ENCODE measurements at regions not wholly inside any gene's neighbourhood (a gene's known extent, or its start where the extent isn't known, plus 50 kb on each side); places are given as distances from the start of the nearest gene placed in this dataset.

DNA sequence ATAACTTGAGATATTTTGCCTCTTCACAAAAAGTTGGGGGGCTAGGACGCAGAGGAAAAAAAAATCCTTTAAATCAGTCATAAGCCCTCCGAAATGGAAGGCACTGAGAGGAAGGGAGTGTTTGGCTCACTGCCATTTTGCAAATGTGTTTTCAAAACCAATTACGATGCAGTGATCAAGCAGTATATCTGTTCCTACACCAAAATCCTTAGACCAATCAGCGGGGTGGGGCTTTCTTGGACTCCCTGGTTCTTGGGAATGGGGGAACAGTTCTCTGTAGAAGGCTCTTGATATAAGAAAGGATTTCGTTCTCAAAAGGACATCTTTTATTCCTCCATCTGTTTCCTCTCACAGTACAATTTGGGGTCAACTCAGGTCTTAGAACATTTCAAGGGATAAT lies 478.6 kb upstream of the JARID2 start:
- no peak for DNase-seq (ENCODE audit: low spot score in 2 of 2, unreplicated experiment in 2 of 2)
- Mint-ChIP-seq H3K4me3 (no peak overlapping the region), H3K27ac (no peak overlapping the region), H3K36me3 (no peaks in the 10 kb centered on the region), H3K27me3 (ENCODE audit: low read depth) (no peaks in the 10 kb centered on the region), H3K4me1 (peaks cover 40% of the 10 kb centered on the region), H3K9me3 (peaks cover 5% of the 10 kb centered on the region)
- no peak for TF ChIP-seq CTCF (IDR thresholded peaks at IDR 0.05; ENCODE audit: unreplicated experiment)

GRCh38 chr6:14770040-14770439 lies 475.8 kb upstream of the JARID2 start:
- no peak overlapping the region for H3K4me3 Mint-ChIP-seq

DNA sequence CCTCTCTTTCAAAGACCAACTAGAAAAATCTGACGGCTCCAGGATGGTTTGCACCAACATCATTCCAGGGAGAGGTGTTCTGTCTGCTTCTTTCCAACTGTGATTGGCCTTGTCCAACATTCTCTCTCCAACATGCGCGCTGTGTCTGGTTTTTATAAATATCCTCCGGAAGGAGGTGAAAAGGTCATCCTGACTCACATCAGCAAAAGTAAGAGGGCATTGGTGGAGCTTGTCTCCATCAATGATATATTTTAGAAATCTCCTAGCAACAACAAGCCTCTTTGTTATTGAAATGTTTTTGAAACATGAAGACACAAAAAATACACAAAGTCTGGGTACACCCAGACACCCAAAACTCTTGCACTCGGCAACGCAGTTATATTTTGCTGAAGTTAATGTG lies 475.3 kb upstream of the JARID2 start:
- peaks cover 29% of the 10 kb centered on the region for H3K4me1 Mint-ChIP-seq
- no peak for DNase-seq (ENCODE audit: low spot score in 2 of 2, unreplicated experiment in 2 of 2)
- H3K27me3 Mint-ChIP-seq (ENCODE audit: low read depth) = no peaks in the 10 kb centered on the region
- no peak overlapping the region for H3K4me3 Mint-ChIP-seq
- no peak for TF ChIP-seq CTCF (IDR thresholded peaks at IDR 0.05; ENCODE audit: unreplicated experiment)
- H3K9me3 Mint-ChIP-seq = peaks cover 21% of the 10 kb centered on the region
- no peak overlapping the region for H3K27ac Mint-ChIP-seq
- H3K36me3 Mint-ChIP-seq = no peaks in the 10 kb centered on the region

More at GRCh38 chr6:14770040-14770439, 475.8 kb upstream of the JARID2 start:
- no peak for DNase-seq (ENCODE audit: low spot score in 2 of 2, unreplicated experiment in 2 of 2)
- no peak overlapping the region for H3K27ac Mint-ChIP-seq
- peaks cover 20% of the 10 kb centered on the region for H3K9me3 Mint-ChIP-seq
- no peak for TF ChIP-seq CTCF (IDR thresholded peaks at IDR 0.05; ENCODE audit: unreplicated experiment)
- no peaks in the 10 kb centered on the region for H3K27me3 Mint-ChIP-seq (ENCODE audit: low read depth)
- H3K4me1 Mint-ChIP-seq = peaks cover 29% of the 10 kb centered on the region
- H3K36me3 Mint-ChIP-seq = no peaks in the 10 kb centered on the region

DNA sequence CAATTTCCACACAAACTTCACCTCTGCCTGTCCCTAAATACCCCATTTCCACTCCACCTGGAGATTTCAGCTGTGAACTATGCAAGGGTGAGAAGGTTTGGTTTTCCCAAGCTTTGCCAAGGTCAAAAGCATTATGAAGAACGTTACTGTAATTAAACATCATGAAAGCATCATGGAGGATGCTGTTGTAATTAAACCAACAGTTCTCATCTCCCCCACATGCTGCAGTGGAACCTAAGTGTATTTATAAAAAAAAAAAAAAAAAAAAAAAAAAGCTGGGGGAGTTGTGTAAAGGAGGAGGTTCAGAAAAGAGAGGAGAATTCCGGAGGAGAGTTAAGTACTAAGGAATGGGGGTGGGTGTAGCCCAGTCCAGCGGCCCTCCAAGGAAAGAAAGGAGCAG lies 474.9 kb upstream of the JARID2 start:
- peaks cover 26% of the 10 kb centered on the region for H3K9me3 Mint-ChIP-seq
- H3K4me3 Mint-ChIP-seq = no peak overlapping the region
- no peak for DNase-seq (ENCODE audit: low spot score in 2 of 2, unreplicated experiment in 2 of 2)
- peaks cover 29% of the 10 kb centered on the region for H3K4me1 Mint-ChIP-seq
- no peaks in the 10 kb centered on the region for H3K27me3 Mint-ChIP-seq (ENCODE audit: low read depth)
- TF ChIP-seq CTCF (IDR thresholded peaks at IDR 0.05; ENCODE audit: unreplicated experiment) = no peak
- no peaks in the 10 kb centered on the region for H3K36me3 Mint-ChIP-seq
- no peak overlapping the region for H3K27ac Mint-ChIP-seq

- no peaks in the 10 kb centered on the region for H3K27me3 Mint-ChIP-seq (ENCODE audit: low read depth)
- no peak overlapping the region for H3K27ac Mint-ChIP-seq
- no peak for TF ChIP-seq CTCF (IDR thresholded peaks at IDR 0.05; ENCODE audit: unreplicated experiment)
- peaks cover 26% of the 10 kb centered on the region for H3K9me3 Mint-ChIP-seq
- H3K4me3 Mint-ChIP-seq = no peak overlapping the region
- no peaks in the 10 kb centered on the region for H3K36me3 Mint-ChIP-seq
- peaks cover 25% of the 10 kb centered on the region for H3K4me1 Mint-ChIP-seq
- DNase-seq (ENCODE audit: low spot score in 2 of 2, unreplicated experiment in 2 of 2) = no peak
Observed at GRCh38 chr6:14772188-14772587, 473.7 kb upstream of the JARID2 start.

DNA sequence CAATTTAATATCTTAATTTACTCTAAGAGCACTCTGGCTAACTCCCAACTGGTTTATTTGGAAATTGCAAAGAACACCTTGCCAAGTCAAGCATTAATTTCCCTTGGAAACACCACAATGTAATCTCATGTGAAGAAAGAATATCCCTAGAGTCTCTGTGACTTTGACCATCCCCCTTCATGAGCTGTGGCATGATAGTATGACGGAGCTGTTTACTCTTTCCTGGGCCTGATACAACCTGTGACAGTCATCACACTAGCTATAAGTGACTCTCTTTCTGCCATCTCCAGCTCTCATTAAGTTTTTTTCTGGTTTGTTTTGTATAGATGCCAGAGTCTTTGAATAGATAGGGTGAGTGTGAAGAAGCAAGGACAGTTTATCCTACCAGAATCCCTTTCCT lies 470.3 kb upstream of the JARID2 start:
- no peak overlapping the region for H3K27ac Mint-ChIP-seq
- no peaks in the 10 kb centered on the region for H3K36me3 Mint-ChIP-seq
- no peak for DNase-seq (ENCODE audit: low spot score in 2 of 2, unreplicated experiment in 2 of 2)
- H3K27me3 Mint-ChIP-seq (ENCODE audit: low read depth) = peaks cover 7% of the 10 kb centered on the region
- TF ChIP-seq CTCF (IDR thresholded peaks at IDR 0.05; ENCODE audit: unreplicated experiment) = no peak
- peaks cover 23% of the 10 kb centered on the region for H3K9me3 Mint-ChIP-seq
- peaks cover 27% of the 10 kb centered on the region for H3K4me1 Mint-ChIP-seq
- H3K4me3 Mint-ChIP-seq = no peak overlapping the region
